HUES64 (cell line): ENCODE measurements at regions not wholly inside any gene's neighbourhood (a gene's known extent, or its start where the extent isn't known, plus 50 kb on each side); places are given as distances from the start of the nearest gene placed in this dataset.

Source experiments
- H3K27ac ChIP-seq: 2 replicates; pipeline ENCODE4 v1.7.0; 2013; ENCODE audit warnings: low read depth, low read length, inconsistent platforms
- H3K27me3 ChIP-seq: 2 replicates; pipeline ENCODE4 v1.6.1; 2013; ENCODE audit warnings: mild to moderate bottlenecking, low read length; ENCODE audit not compliant: insufficient read depth
- H3K36me3 ChIP-seq: 2 replicates; pipeline ENCODE4 v1.6.1; 2013; ENCODE audit warnings: mild to moderate bottlenecking, low read length; ENCODE audit not compliant: insufficient read depth
- H3K4me1 ChIP-seq: 2 replicates; pipeline ENCODE4 v1.6.1; 2013; ENCODE audit warnings: mild to moderate bottlenecking, low read length, moderate library complexity; ENCODE audit not compliant: insufficient read depth
- H3K4me3 ChIP-seq: 2 replicates; pipeline ENCODE4 v1.5.1; 2013; ENCODE audit warnings: mild to moderate bottlenecking, low read length, moderate library complexity
- H3K9ac ChIP-seq: 2 replicates; pipeline ENCODE4 v1.6.1; 2013; ENCODE audit warnings: mild to moderate bottlenecking, low read depth, low read length
- H3K9me3 ChIP-seq: 2 replicates; pipeline ENCODE4 v1.6.1; 2013; ENCODE audit warnings: low read depth, low read length; ENCODE audit not compliant: insufficient read depth
- WGBS: fragments of 150-250, 120-280 bp; methylation state at CpG from one replicate; pipeline ENCODE4 v1.1.7; 2013; ENCODE audit warnings: missing lambda C conversion rate; 5-methylcytosine and 5-hydroxymethylcytosine counted together

DNA sequence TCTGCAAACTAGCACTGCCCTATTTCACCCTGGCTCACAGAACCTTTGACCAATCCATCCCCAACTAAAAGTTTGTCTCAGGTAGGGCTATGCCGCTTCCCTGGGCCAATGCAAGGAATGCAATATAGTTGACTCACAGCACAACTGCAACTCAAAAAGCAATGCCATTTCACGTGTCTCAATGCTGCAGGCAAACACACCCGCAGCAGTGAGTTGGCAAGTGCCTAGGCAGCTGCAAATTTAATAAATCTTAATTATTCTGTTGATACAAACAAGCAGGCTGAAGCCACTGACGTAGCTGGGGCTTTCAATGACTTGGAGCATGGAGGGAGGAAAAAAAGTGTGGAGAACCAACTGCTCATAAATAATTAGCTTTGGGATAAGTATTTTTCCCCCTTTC lies 87.9 kb downstream of the SYNE3 start:
- Histone ChIP-seq H3K27ac (no peak overlapping the region), H3K9ac (no peak overlapping the region), H3K4me1 (no peaks in the 10 kb centered on the region), H3K27me3 (no peaks in the 10 kb centered on the region), H3K9me3 (no peaks in the 10 kb centered on the region), H3K36me3 (no peaks in the 10 kb centered on the region), H3K4me3 (no peak overlapping the region)
- 95% methylated on average over 4 of the region's 4 CpGs for WGBS

DNA sequence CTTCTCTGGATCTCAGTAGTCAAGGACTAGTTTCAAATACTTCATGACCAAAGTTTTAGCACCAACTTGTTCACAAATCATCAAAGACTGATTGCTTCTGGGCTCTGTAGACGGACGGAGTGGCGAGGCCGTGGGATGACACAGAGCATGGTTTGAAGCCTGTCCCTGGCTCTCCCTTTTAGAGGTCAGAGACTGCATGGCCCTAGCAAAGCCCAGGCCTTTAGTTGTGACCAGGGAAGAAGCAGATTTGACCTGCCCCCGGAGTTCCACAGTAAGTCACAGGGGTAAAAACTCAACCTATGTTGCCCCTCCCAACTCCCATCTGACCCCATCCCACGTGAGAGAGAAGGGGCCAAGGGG lies 90.4 kb downstream of the SYNE3 start:
- WGBS = 97% methylated on average over 5 of the region's 6 CpGs
- no peaks in the 10 kb centered on the region for H3K4me1 ChIP-seq
- no peaks in the 10 kb centered on the region for H3K36me3 ChIP-seq
- no peak overlapping the region for H3K27ac ChIP-seq
- H3K27me3 ChIP-seq = no peaks in the 10 kb centered on the region
- no peak overlapping the region for H3K9ac ChIP-seq
- H3K9me3 ChIP-seq = no peaks in the 10 kb centered on the region
- H3K4me3 ChIP-seq = no peak overlapping the region

DNA sequence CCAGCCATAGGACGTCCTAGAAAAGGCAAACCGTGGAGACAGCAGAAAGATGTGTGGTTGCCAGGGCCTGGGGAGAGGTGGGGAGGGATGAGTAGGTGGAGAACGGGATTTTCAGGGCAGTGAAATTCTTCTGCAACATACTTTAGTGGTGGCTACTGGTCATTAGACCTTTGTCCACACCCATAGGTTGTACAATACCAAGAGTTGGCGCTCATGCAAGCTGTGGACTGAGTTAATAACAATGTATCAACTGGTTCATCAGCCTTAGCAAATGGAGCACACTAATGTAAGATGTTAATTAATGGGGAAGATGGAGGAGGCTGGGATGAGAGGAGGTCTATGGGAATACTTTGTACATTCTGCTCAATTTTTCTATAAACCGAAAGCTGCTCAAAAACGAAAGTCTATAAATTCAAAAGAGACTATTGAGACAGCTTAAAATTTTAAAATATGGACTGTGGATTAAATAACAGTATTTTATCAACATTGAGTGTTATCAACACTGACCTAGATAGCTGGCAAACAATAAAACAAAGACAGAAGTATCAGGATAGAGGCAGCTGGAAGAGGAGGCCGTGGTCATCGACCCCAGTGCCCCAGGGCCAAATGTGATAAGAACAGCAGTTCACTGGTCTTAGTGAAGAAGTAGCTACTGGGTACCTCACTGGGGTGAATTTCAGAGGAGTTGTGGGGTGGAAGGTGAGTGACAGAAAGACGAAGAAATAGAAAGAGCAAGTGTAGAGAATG lies 90.9 kb downstream of the SYNE3 start:
- Histone ChIP-seq H3K36me3 (no peaks in the 10 kb centered on the region), H3K27ac (no peak overlapping the region), H3K9me3 (no peaks in the 10 kb centered on the region), H3K9ac (no peak overlapping the region), H3K27me3 (no peaks in the 10 kb centered on the region), H3K4me1 (no peaks in the 10 kb centered on the region), H3K4me3 (no peak overlapping the region)
- WGBS = 89% methylated on average over 7 of the region's 9 CpGs

DNA sequence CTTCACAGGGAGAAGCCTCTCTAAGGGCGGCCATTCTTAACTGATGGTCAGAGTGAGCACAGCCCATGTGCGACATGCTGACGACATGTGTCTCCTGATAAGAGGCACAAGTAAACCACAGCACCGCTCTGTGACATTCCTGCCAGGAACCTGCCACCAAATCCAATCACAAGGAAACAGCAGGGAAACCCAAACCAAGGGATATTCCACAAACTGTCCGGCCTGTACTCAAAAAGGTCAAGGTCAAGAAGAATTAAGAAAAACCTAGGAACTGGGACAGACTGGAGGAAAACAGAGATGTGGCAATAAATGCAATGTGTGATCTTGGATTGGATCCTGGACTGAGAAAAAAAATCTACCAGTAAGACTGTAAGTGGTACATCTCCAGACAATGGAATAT lies 91.9 kb downstream of the SYNE3 start:
- 87% methylated on average over 5 of the region's 5 CpGs for WGBS
- Histone ChIP-seq H3K4me3 (no peak overlapping the region), H3K9me3 (no peaks in the 10 kb centered on the region), H3K9ac (no peak overlapping the region), H3K27ac (no peak overlapping the region), H3K4me1 (no peaks in the 10 kb centered on the region), H3K27me3 (no peaks in the 10 kb centered on the region), H3K36me3 (no peaks in the 10 kb centered on the region)

DNA sequence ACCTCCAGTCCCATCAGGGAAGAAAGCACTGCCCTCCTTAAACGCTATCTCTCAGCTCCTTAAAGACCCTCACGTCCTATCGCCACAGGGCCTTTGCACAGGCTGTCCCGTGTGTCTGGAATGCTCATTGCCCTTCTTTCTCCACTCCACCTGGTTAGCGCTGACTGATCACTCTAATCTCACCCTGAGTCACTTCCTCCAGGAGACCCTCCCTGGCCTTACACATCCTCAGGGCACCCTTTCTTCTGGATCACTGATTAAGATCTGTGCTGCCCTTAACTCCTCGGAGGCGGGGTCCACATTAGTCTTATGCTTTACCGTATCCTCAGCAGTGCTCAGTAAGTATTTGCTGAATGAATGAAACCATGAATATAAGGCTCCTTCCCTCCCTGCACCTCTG lies 94.7 kb downstream of the SYNE3 start:
- 94% methylated on average over 8 of the region's 8 CpGs for WGBS
- H3K9ac ChIP-seq = no peak overlapping the region
- no peaks in the 10 kb centered on the region for H3K27me3 ChIP-seq
- no peak overlapping the region for H3K27ac ChIP-seq
- no peak overlapping the region for H3K4me3 ChIP-seq
- H3K4me1 ChIP-seq = no peaks in the 10 kb centered on the region
- H3K36me3 ChIP-seq = no peaks in the 10 kb centered on the region
- no peaks in the 10 kb centered on the region for H3K9me3 ChIP-seq

DNA sequence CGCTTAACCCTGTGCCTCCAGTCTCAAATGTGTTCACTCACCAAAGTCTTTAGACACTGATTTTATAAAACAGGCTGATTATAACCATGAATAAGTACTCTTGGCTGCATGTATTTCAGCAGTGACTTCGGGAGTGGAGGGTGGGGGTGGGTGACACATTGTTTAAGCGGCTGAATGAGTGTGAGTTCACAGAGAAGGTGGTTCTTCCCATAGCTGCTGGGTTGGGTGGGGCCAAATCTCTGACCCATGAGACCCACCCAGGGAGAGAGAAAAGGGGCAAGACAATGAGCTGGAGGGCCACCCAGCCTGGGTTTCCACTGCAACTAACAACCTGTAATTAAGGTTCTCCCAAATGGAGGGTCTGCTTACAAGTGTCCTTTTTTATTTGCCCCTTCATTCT lies 96.4 kb downstream of the SYNE3 start:
- no peaks in the 10 kb centered on the region for H3K36me3 ChIP-seq
- no peak overlapping the region for H3K27ac ChIP-seq
- H3K4me1 ChIP-seq = no peaks in the 10 kb centered on the region
- no peak overlapping the region for H3K4me3 ChIP-seq
- H3K9me3 ChIP-seq = no peaks in the 10 kb centered on the region
- 91% methylated on average over 3 of the region's 3 CpGs for WGBS
- H3K9ac ChIP-seq = no peak overlapping the region
- no peaks in the 10 kb centered on the region for H3K27me3 ChIP-seq

DNA sequence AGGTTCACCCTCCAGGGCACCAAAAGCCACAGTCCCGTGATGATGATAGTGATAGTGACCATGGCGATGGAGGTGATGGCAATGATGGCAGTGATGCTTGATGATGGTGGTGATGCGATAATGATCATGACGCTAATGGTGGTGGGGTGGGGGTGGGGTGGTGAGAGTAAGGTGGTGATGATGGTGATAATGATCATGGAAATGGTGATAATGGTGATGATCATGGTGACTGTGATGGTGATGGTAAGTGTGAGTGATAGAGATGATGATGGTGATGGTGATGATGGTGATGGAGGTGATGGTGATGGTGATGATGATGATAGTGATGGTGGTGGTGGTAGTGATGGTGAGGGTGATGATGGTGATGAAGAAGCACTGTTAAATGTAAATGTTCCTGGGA lies 96.9 kb downstream of the SYNE3 start:
- H3K27ac ChIP-seq = no peak overlapping the region
- H3K9ac ChIP-seq = no peak overlapping the region
- H3K4me3 ChIP-seq = no peak overlapping the region
- H3K27me3 ChIP-seq = no peaks in the 10 kb centered on the region
- no peaks in the 10 kb centered on the region for H3K36me3 ChIP-seq
- H3K4me1 ChIP-seq = no peaks in the 10 kb centered on the region
- H3K9me3 ChIP-seq = no peaks in the 10 kb centered on the region
- 82% methylated on average over 4 of the region's 4 CpGs for WGBS

DNA sequence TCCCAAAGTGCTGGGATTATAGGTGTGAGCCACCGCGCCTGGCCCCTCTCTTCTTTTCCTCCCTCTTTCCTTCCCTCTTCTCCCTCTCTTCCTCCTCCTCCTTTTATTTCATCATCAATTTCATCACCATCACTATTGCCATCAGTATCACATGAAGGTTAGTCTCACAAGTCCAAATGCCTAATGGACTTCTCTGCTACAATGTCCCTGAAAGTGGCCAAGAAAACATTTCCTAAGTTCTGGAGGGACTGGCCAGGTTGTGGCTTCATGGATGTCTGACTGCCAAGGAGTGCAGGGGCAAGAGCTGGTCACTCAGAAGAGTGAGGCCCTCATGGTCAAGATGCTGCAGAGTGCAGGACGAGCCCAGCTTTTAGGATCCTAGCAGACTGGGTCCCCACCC lies 97.6 kb downstream of the SYNE3 start:
- 97% methylated on average over 3 of the region's 3 CpGs for WGBS
- H3K9me3 ChIP-seq = no peaks in the 10 kb centered on the region
- H3K27me3 ChIP-seq = no peaks in the 10 kb centered on the region
- H3K27ac ChIP-seq = no peak overlapping the region
- no peaks in the 10 kb centered on the region for H3K4me1 ChIP-seq
- no peak overlapping the region for H3K4me3 ChIP-seq
- H3K9ac ChIP-seq = no peak overlapping the region
- H3K36me3 ChIP-seq = no peaks in the 10 kb centered on the region

DNA sequence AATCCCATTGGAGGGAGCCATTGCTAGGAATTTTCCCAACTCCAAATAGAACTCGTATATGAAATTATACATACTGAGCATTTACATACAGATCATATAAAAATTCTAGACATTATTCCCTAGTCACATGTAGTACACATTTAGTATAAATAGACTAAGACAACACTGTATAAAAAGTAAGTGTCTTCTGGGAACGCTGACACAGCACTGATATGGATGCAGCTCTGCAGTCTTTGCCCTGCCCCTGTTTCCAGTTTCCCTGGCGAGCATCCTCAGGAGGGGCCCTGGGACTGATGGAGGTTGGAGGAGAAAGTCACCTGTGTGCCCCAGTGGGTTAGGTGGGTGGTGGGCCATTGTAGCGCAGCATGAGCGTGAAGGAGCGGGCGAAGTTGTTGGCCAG lies 97.8 kb upstream of the CLMN start:
- Histone ChIP-seq H3K9ac (no peak overlapping the region), H3K27ac (no peak overlapping the region), H3K27me3 (no peaks in the 10 kb centered on the region), H3K4me3 (no peak overlapping the region), H3K4me1 (0 out of 2 replicates have a peak, but pooled peaks cover 3% of the 10 kb centered on the region), H3K9me3 (no peaks in the 10 kb centered on the region), H3K36me3 (no peaks in the 10 kb centered on the region)
- WGBS = 89% methylated on average over 7 of the region's 7 CpGs

DNA sequence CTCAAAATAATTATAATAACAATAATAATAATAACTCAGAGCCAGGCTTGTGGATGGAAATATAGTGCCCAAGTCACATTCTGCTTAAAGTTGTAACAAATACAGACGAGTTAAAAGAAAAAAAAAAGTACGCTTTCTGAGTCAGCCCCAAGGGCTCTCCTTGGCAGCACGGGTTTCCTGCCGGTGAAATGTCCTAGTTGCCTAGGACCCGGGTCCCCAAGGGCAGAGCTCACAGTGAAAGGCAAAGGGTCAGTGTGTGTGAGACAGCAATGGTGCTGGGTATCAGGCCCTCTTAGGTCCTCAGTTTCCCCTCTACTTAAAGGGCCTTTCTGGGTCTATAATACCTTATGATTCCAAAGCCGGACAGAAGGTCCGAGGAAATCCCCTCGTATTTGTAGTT lies 96.3 kb upstream of the CLMN start:
- no peak overlapping the region for H3K9ac ChIP-seq

DNA sequence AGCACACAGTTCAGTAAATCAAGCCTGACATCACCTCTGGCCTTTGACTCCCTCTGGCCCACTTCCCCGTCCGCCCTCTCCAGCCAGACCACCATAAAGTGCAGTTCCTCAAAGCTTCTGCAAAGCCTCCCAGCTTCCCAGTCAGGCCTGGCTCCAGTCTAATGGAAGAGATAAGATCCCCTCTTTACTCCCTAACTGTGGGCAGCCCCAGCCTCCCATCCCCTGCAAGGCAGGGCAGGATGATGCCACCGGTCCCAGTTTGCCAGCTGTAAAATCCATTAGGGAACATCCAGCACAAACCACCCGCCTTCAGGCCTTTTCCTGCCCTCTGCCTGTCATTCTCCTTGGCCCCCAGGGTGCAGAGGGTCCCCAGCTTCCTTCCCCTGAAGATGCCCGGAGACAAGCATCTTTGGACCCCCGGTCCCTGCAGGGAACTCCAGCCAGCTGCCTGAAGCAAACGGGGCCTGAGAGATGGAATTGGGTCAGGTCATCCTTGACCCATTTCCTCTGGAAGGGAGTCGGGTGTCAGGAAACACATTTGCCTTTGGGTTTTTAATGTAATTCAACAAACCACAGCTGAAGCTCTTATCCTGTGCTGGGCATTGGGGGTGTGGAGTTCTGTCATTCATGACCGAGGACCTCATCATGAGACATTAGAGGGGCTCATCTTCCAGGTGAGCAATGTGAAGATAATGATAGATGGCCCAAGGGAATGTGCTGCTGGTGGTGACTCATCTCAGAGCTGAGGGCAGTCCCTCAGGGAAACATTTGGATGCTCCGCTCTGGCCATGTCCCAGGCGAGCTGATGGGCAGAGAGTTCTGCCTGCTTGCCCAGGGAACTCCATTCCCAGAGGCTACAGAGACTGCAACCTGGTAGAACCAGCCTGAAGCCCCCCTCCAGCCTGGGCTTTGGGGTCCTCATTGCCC lies 93.8 kb upstream of the CLMN start:
- 0 out of 2 replicates have a peak, but pooled peaks cover 3% of the 10 kb centered on the region for H3K4me1 ChIP-seq
- no peaks in the 10 kb centered on the region for H3K36me3 ChIP-seq
- no peaks in the 10 kb centered on the region for H3K9me3 ChIP-seq
- no peak overlapping the region for H3K4me3 ChIP-seq
- no peaks in the 10 kb centered on the region for H3K27me3 ChIP-seq
- H3K9ac ChIP-seq = no peak overlapping the region
- no peak overlapping the region for H3K27ac ChIP-seq
- 83% methylated on average over 11 of the region's 11 CpGs for WGBS

More for the DNA sequence above, 96.3 kb upstream of the CLMN start:
- H3K4me3 ChIP-seq = no peak overlapping the region
- no peaks in the 10 kb centered on the region for H3K27me3 ChIP-seq
- H3K36me3 ChIP-seq = no peaks in the 10 kb centered on the region
- 0 out of 2 replicates have a peak, but pooled peaks cover 3% of the 10 kb centered on the region for H3K4me1 ChIP-seq
- 88% methylated on average over 8 of the region's 8 CpGs for WGBS
- H3K9me3 ChIP-seq = no peaks in the 10 kb centered on the region
- H3K27ac ChIP-seq = no peak overlapping the region
